HG02588 (cell line): ENCODE measurements at regions not wholly inside any gene's neighbourhood (a gene's known extent, or its start where the extent isn't known, plus 50 kb on each side); places are given as distances from the start of the nearest gene placed in this dataset.

ENCODE experiments used
- ATAC-seq: cut with Tn5 transposase; IDR thresholded peaks from one replicate; pipeline ENCODE4 v1.9.1; 2021; ENCODE audit warnings: mild to moderate bottlenecking, moderate library complexity; ENCODE audit not compliant: unreplicated experiment

- ATAC-seq, result no peak
Measured at GRCh38 chr14:87186737-87187136, 806.2 kb downstream of the GALC start.

GRCh38 chr14:87185961-87186560 is 806.9 kb downstream of the GALC start:
- ATAC-seq, result no peak

- no peak for ATAC-seq
Measured at GRCh38 chr14:87184180-87184579, 808.8 kb downstream of the GALC start.

GRCh38 chr14:87181288-87181687 is 811.7 kb downstream of the GALC start:
- ATAC-seq, result no peak

GRCh38 chr14:87179936-87180335 is 813.0 kb downstream of the GALC start:
- ATAC-seq, result no peak

- ATAC-seq, result no peak
Measured at GRCh38 chr14:87178277-87178676, 814.7 kb downstream of the GALC start.

- no peak for ATAC-seq
Measured at GRCh38 chr14:87175175-87175574, 817.8 kb downstream of the GALC start.

- ATAC-seq, result no peak
Measured at GRCh38 chr14:87171141-87171540, 821.8 kb downstream of the GALC start.

GRCh38 chr14:87170179-87170578 is 822.8 kb downstream of the GALC start:
- ATAC-seq, result no peak

GRCh38 chr14:87169362-87169761 is 823.6 kb downstream of the GALC start:
- no peak for ATAC-seq

GRCh38 chr14:87161502-87161901 is 831.5 kb downstream of the GALC start:
- no peak for ATAC-seq

- ATAC-seq, result no peak
Measured at GRCh38 chr14:87160989-87161388, 832.0 kb downstream of the GALC start.

GRCh38 chr14:87158283-87158682 is 834.7 kb downstream of the GALC start:
- ATAC-seq, result no peak

GRCh38 chr14:87156878-87157277 is 836.1 kb downstream of the GALC start:
- no peak for ATAC-seq

- no peak for ATAC-seq
Measured at GRCh38 chr14:87155856-87156488, 837.0 kb downstream of the GALC start.

GRCh38 chr14:87153901-87154300 is 839.1 kb downstream of the GALC start:
- no peak for ATAC-seq

- no peak for ATAC-seq
Measured at GRCh38 chr14:87153391-87153790, 839.6 kb downstream of the GALC start.

GRCh38 chr14:87152693-87153092 is 840.3 kb downstream of the GALC start:
- no peak for ATAC-seq

- no peak for ATAC-seq
Measured at GRCh38 chr14:87149583-87150354, 843.2 kb downstream of the GALC start.

- no peak for ATAC-seq
Measured at GRCh38 chr14:87148655-87149054, 844.3 kb downstream of the GALC start.

GRCh38 chr14:87142551-87143211 is 850.3 kb downstream of the GALC start:
- ATAC-seq, result no peak

- no peak for ATAC-seq
Measured at GRCh38 chr14:87141801-87142200, 851.2 kb downstream of the GALC start.
